Nephron (organoid): ENCODE measurements at regions not wholly inside any gene's neighbourhood (a gene's known extent, or its start where the extent isn't known, plus 50 kb on each side); places are given as distances from the start of the nearest gene placed in this dataset.

Source experiments
- H3K27ac Mint-ChIP-seq, 3 experiments: 2 replicates each; pipeline ENCODE4 v1.8.0; 2020; ENCODE audit warnings: mixed read lengths in 3 of 3, mild to moderate bottlenecking in 2 of 3, moderate library complexity in 1 of 3
- H3K27me3 Mint-ChIP-seq: 2 replicates; pipeline ENCODE4 v1.8.0; 2021; ENCODE audit warnings: low read depth, mild to moderate bottlenecking, moderate library complexity, mixed read lengths
- H3K36me3 Mint-ChIP-seq: 2 replicates; pipeline ENCODE4 v1.8.0; 2020; ENCODE audit warnings: low read depth, mixed read lengths
- H3K4me1 Mint-ChIP-seq: 2 replicates; pipeline ENCODE4 v1.8.0; 2020; ENCODE audit warnings: mixed read lengths
- H3K4me3 Mint-ChIP-seq, 3 experiments: 2 replicates each; pipeline ENCODE4 v1.8.0; 2020; ENCODE audit warnings: mild to moderate bottlenecking in 3 of 3, mixed read lengths in 3 of 3, moderate library complexity in 2 of 3
- H3K9me3 Mint-ChIP-seq: 2 replicates; pipeline ENCODE4 v1.8.0; 2020; ENCODE audit warnings: mixed read lengths
- TF ChIP-seq, protein P1 (sequence below), 3 experiments: fragments of 200-600 bp; sonication (generic); IDR thresholded peaks; one replicate each; pipeline ENCODE4 v1.5.0; 2021; ENCODE audit warnings: antibody characterized with exemption in 3 of 3; ENCODE audit not compliant: unreplicated experiment in 3 of 3

DNA sequence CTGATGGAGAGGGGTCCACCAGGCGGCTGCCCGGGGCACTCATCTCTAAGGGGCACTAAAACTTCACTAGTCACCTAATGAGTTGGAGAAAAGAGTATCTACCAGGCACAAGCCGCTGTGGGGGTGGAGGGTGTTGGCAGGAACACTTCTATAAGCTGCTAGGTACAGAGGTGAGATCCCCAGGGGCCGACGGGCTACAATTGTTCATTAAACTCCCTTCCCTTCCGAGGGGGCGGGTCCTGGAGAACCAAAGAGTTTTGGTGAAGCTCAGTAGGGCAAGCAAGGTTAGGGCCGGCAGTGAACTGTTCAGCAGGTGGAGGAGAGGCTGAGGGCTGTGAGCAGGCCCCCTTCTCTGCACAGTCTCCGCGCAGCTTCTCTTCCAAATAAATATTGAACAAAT, 78.7 kb upstream of the ARAP3 start:
- H3K4me3 Mint-ChIP-seq, result no peak overlapping the region
- TF ChIP-seq, protein P1, sequence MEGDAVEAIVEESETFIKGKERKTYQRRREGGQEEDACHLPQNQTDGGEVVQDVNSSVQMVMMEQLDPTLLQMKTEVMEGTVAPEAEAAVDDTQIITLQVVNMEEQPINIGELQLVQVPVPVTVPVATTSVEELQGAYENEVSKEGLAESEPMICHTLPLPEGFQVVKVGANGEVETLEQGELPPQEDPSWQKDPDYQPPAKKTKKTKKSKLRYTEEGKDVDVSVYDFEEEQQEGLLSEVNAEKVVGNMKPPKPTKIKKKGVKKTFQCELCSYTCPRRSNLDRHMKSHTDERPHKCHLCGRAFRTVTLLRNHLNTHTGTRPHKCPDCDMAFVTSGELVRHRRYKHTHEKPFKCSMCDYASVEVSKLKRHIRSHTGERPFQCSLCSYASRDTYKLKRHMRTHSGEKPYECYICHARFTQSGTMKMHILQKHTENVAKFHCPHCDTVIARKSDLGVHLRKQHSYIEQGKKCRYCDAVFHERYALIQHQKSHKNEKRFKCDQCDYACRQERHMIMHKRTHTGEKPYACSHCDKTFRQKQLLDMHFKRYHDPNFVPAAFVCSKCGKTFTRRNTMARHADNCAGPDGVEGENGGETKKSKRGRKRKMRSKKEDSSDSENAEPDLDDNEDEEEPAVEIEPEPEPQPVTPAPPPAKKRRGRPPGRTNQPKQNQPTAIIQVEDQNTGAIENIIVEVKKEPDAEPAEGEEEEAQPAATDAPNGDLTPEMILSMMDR (IDR thresholded peaks at IDR 0.05; ENCODE audit: unreplicated experiment in 3 of 3), result no peak
- peaks cover 8% of the 10 kb centered on the region for H3K4me1 Mint-ChIP-seq
- H3K27ac Mint-ChIP-seq, result no peak overlapping the region
- H3K36me3 Mint-ChIP-seq, result no peaks in the 10 kb centered on the region
- H3K27me3 Mint-ChIP-seq, result peaks cover 82% of the 10 kb centered on the region
- no peaks in the 10 kb centered on the region for H3K9me3 Mint-ChIP-seq

DNA sequence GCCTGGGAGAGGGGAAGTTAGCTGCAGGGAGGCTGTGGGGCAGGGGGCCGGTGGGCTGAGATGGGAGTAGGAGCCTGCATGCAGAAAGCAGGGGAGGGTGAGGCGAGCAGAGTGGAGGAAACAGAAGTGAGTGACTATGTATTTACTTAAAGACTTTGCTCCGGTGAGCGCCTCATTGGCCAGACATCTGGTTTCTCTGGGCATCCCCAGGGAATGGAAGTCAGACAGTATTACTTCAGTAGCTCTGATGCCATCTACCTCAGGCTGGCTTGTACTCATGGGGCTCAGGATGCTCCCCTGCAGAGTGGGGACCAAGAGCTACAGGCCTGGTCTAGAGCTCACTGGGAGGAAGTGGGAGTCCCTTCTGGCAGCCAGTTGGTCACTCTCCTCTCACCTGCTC, 78.2 kb upstream of the ARAP3 start:
- Mint-ChIP-seq H3K36me3 (no peaks in the 10 kb centered on the region), H3K4me3 (no peak overlapping the region), H3K9me3 (no peaks in the 10 kb centered on the region), H3K27ac (no peak overlapping the region), H3K4me1 (peaks cover 8% of the 10 kb centered on the region), H3K27me3 (peaks cover 82% of the 10 kb centered on the region)
- TF ChIP-seq, protein P1 (IDR thresholded peaks at IDR 0.05; ENCODE audit: unreplicated experiment in 3 of 3), result no peak

DNA sequence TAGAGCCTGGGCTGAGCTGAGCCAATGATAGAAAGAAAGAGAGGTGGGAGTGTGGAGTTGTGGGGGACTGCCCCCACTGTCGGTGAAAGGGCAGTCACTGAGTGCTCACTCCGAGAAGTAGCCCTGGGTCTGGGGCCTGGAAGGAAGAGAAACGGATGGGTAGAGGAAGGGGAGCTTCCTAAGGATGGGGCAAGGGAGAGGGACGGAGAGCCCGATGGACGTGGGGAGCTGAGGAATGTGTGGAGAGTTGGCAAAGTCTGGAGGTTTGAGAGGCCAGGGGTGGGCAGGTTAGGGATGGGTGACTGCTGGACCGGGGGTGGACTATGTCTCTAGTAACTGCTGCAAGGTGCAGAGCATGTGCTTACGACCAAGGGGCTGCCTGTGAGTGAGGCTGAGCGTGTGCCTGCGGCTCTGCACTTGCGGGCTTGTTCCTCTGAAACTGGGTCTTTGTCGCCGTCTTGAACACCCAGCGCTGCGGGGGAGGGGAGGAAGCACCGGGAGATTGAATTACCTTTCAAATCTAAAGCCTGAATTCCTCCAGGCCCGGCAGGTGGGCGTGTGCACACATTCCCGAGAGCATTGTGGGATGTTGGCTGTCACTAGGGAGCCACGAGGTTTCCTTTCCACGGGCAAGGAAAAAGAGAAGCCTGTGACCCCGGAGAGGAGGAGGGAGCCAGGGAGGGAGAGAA, 76.4 kb upstream of the ARAP3 start:
- Mint-ChIP-seq H3K27ac (no peak overlapping the region), H3K4me1 (peaks cover 8% of the 10 kb centered on the region), H3K4me3 (peak overlapping the region in 1 of 3 experiments; percentile 18), H3K36me3 (no peaks in the 10 kb centered on the region), H3K9me3 (peaks cover 2% of the 10 kb centered on the region), H3K27me3 (peaks cover 81% of the 10 kb centered on the region)
- TF ChIP-seq, protein P1 (IDR thresholded peaks at IDR 0.05; ENCODE audit: unreplicated experiment in 3 of 3), result no peak

DNA sequence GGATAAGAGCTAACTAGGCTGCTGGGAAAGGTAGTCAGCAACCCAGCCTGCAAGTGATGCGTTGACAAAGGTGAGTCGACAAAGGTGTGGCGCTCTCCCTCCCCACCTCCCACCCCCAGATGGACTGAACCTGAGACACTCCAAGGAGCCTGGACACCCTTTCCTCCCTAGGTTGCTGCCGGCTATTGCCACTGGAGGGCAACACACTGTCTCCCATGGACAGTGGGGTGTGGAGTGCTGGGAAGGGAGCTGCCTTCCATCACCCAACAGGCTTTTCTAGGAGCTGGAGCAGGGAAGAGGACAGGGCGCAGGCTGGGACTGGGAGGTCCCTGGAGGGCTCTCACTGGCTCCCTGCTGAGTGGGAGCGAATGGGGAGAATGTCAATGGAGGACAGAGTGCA, 75.4 kb upstream of the ARAP3 start:
- TF ChIP-seq, protein P1 (IDR thresholded peaks at IDR 0.05; ENCODE audit: unreplicated experiment in 3 of 3), result peak in 2 of 3 experiments; percentile 13 to 20
- no peak overlapping the region for H3K27ac Mint-ChIP-seq
- H3K36me3 Mint-ChIP-seq, result no peaks in the 10 kb centered on the region
- H3K27me3 Mint-ChIP-seq, result peaks cover 82% of the 10 kb centered on the region
- H3K9me3 Mint-ChIP-seq, result peaks cover 2% of the 10 kb centered on the region
- H3K4me1 Mint-ChIP-seq, result peaks cover 8% of the 10 kb centered on the region
- peak overlapping the region in 1 of 3 experiments; percentile 44 for H3K4me3 Mint-ChIP-seq

DNA sequence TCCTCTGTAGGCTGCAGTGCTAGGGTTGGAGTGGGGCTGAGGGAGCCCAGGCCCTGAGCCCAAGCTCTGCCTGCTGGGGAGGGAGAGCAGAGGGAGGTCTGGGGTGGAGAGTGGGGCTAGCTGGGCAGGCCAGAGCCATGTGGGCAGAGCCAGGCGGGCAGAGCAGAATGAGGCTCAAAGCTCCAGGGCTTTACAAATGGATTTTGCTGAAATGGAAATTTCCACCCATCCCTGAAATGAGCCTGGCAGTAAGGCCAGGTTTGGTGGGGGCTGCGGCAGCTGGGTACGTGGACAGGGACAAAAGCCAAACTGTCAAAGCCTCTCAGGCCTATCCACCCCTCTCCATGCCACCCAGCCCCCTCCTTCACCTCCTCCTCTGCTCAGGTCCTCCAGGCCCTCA, 74.2 kb upstream of the ARAP3 start:
- H3K4me3 Mint-ChIP-seq, result no peak overlapping the region
- H3K36me3 Mint-ChIP-seq, result no peaks in the 10 kb centered on the region
- peaks cover 5% of the 10 kb centered on the region for H3K9me3 Mint-ChIP-seq
- H3K4me1 Mint-ChIP-seq, result peaks cover 8% of the 10 kb centered on the region
- TF ChIP-seq, protein P1 (IDR thresholded peaks at IDR 0.05; ENCODE audit: unreplicated experiment in 3 of 3), result no peak
- peaks cover 84% of the 10 kb centered on the region for H3K27me3 Mint-ChIP-seq
- H3K27ac Mint-ChIP-seq, result no peak overlapping the region
